ENCODE measurements at regions not wholly inside any gene's neighbourhood (a gene's known extent, or its start where the extent isn't known, plus 50 kb on each side); places are given as distances from the start of the nearest gene placed in this dataset.

DNA sequence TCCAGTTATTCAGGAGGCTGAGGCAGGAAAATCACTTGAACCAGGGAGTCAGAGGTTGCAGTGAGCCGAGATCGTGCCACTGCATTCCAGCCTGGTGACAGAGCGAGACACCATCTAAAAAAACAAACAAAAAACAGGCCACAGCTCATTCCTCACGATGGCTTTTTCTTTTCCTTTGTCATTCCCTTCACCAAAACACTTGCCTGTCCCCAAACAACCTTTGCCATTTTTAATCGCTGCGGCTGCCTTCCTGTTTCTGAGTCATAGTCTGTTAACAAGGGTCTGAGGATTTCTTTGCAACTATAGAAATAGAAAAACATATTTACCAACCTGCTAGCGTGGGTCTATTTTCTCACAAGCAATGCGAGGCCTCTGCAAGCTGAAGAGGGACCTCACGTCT, 123.0 kb upstream of the FSTL4 start:
- Histone ChIP-seq H3K4me1 (ENCODE audit: control insufficient read depth, insufficient read depth, low read length) (no peaks in the 10 kb centered on the region), H3K27ac (ENCODE audit: low read length) (no peak overlapping the region), H3K9me3 (ENCODE audit: control insufficient read depth, insufficient read depth, low read depth, low read length) (no peaks in the 10 kb centered on the region), H3K36me3 (ENCODE audit: control insufficient read depth, insufficient read depth, low read length) (no peaks in the 10 kb centered on the region), H3K4me3 (ENCODE audit: low read depth in 2 of 2, low read length in 2 of 2) (no peak overlapping the region), H3K27me3 (ENCODE audit: control insufficient read depth, insufficient read depth, low read length) (no peaks in the 10 kb centered on the region)
- POLR2A ChIA-PET, result no interaction called here
- ATAC-seq, result no peak; the same call in 1 of the 2 replicates
- DNase-seq (ENCODE audit: low read depth, low spot score), result no peak
- intact Hi-C loops (cut with micrococcal nuclease; ENCODE audit: unreplicated experiment) (no loop called here), in situ Hi-C loops (cut with HindIII; ENCODE audit: low pct_unique_long_range_greater_than_20kb, low sequenced_read_pairs) (no loop called here)
- BruUV-seq (replicated peaks), result no TSS peak
- CTCF ChIA-PET, result no interaction called here
- TF ChIP-seq, protein P1, sequence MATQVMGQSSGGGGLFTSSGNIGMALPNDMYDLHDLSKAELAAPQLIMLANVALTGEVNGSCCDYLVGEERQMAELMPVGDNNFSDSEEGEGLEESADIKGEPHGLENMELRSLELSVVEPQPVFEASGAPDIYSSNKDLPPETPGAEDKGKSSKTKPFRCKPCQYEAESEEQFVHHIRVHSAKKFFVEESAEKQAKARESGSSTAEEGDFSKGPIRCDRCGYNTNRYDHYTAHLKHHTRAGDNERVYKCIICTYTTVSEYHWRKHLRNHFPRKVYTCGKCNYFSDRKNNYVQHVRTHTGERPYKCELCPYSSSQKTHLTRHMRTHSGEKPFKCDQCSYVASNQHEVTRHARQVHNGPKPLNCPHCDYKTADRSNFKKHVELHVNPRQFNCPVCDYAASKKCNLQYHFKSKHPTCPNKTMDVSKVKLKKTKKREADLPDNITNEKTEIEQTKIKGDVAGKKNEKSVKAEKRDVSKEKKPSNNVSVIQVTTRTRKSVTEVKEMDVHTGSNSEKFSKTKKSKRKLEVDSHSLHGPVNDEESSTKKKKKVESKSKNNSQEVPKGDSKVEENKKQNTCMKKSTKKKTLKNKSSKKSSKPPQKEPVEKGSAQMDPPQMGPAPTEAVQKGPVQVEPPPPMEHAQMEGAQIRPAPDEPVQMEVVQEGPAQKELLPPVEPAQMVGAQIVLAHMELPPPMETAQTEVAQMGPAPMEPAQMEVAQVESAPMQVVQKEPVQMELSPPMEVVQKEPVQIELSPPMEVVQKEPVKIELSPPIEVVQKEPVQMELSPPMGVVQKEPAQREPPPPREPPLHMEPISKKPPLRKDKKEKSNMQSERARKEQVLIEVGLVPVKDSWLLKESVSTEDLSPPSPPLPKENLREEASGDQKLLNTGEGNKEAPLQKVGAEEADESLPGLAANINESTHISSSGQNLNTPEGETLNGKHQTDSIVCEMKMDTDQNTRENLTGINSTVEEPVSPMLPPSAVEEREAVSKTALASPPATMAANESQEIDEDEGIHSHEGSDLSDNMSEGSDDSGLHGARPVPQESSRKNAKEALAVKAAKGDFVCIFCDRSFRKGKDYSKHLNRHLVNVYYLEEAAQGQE (IDR thresholded peaks at IDR 0.05; ENCODE audit: insufficient read depth in 1 of 2, low read depth in 2 of 2, low read length in 1 of 2), result no peak
- TF ChIP-seq TCF7L2 (IDR thresholded peaks at IDR 0.05; ENCODE audit: low read depth, low read length) (no peak), SIN3A (IDR thresholded peaks at IDR 0.05; ENCODE audit: borderline replicate concordance, insufficient read depth, low read depth, low read length) (no peak), POLR2AphosphoS5 (IDR thresholded peaks at IDR 0.05; ENCODE audit: low read depth, low read length) (no peak)
- TF ChIP-seq, protein P2, sequence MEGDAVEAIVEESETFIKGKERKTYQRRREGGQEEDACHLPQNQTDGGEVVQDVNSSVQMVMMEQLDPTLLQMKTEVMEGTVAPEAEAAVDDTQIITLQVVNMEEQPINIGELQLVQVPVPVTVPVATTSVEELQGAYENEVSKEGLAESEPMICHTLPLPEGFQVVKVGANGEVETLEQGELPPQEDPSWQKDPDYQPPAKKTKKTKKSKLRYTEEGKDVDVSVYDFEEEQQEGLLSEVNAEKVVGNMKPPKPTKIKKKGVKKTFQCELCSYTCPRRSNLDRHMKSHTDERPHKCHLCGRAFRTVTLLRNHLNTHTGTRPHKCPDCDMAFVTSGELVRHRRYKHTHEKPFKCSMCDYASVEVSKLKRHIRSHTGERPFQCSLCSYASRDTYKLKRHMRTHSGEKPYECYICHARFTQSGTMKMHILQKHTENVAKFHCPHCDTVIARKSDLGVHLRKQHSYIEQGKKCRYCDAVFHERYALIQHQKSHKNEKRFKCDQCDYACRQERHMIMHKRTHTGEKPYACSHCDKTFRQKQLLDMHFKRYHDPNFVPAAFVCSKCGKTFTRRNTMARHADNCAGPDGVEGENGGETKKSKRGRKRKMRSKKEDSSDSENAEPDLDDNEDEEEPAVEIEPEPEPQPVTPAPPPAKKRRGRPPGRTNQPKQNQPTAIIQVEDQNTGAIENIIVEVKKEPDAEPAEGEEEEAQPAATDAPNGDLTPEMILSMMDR (IDR thresholded peaks at IDR 0.05), result no peak

DNA sequence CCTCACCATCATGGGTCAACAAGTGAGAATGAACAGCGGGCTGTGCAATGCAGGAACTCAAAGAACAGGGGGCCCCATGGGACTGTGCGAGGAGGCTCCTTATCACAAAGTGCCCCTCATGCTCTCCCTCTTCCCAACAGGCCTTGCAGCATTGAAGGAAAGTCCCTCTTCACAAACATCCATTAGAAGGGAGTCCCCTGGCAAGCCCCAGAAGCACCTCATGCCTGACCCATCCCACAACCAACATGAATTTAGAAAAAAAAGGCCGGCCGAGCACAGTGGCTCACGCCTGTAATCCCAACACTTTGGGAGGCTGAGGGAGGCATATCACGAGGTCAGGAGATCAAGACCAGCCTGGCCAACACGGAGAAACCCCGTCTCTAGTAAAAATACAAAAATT, 122.6 kb upstream of the FSTL4 start:
- Histone ChIP-seq H3K4me3 (ENCODE audit: low read depth in 2 of 2, low read length in 2 of 2) (no peak overlapping the region), H3K36me3 (ENCODE audit: control insufficient read depth, insufficient read depth, low read length) (no peaks in the 10 kb centered on the region), H3K27me3 (ENCODE audit: control insufficient read depth, insufficient read depth, low read length) (no peaks in the 10 kb centered on the region), H3K4me1 (ENCODE audit: control insufficient read depth, insufficient read depth, low read length) (no peaks in the 10 kb centered on the region), H3K27ac (ENCODE audit: low read length) (no peak overlapping the region), H3K9me3 (ENCODE audit: control insufficient read depth, insufficient read depth, low read depth, low read length) (no peaks in the 10 kb centered on the region)
- intact Hi-C loops (cut with micrococcal nuclease; ENCODE audit: unreplicated experiment) (no loop called here), in situ Hi-C loops (cut with HindIII; ENCODE audit: low pct_unique_long_range_greater_than_20kb, low sequenced_read_pairs) (no loop called here)
- ATAC-seq (no peak), DNase-seq (ENCODE audit: low read depth, low spot score) (no peak)
- no peak for TF ChIP-seq TCF7L2 (IDR thresholded peaks at IDR 0.05; ENCODE audit: low read depth, low read length)
- TF ChIP-seq, protein P2 (IDR thresholded peaks at IDR 0.05), result no peak
- no peak for TF ChIP-seq SIN3A (IDR thresholded peaks at IDR 0.05; ENCODE audit: borderline replicate concordance, insufficient read depth, low read depth, low read length)
- no peak for TF ChIP-seq POLR2AphosphoS5 (IDR thresholded peaks at IDR 0.05; ENCODE audit: low read depth, low read length)
- ChIA-PET POLR2A (no interaction called here), CTCF (no interaction called here)
- BruUV-seq (replicated peaks), result no TSS peak

All from Panc1 (cell line).